Ovary (tissue), 1 donor: ENCODE measurements at regions not wholly inside any gene's neighbourhood (a gene's known extent, or its start where the extent isn't known, plus 50 kb on each side); places are given as distances from the start of the nearest gene placed in this dataset.

Source experiments
- EP300 ChIP-seq: sonication (generic); formaldehyde crosslinking; IDR thresholded peaks from one replicate; pipeline ENCODE4 v1.6.1; 2017; ENCODE audit warnings: antibody characterized with exemption
- POLR2A ChIP-seq: fragments of 450-650 bp; IDR thresholded peaks from one replicate; pipeline ENCODE4 v1.6.1; 2017; ENCODE audit warnings: antibody characterized with exemption, mild to moderate bottlenecking, moderate library complexity

- TF ChIP-seq POLR2A: no peak
- no peak for TF ChIP-seq EP300
Measured at GRCh38 chr4:32662803-32663202, 1942.6 kb downstream of the PCDH7 start.
